Ovary (tissue), 7 donors: ENCODE measurements at regions not wholly inside any gene's neighbourhood (a gene's known extent, or its start where the extent isn't known, plus 50 kb on each side); places are given as distances from the start of the nearest gene placed in this dataset.

Source experiments
- DNase-seq, 5 donors: peaks; one replicate each; pipeline ENCODE4 v3.0.0-alpha.2; 2019 to 2020
- H3K27ac ChIP-seq, 2 donors: fragments of 200-600 bp; one replicate each; pipeline versions ENCODE4 v1.5.1 to v1.8.0; 2019 to 2022
- H3K27me3 ChIP-seq: fragments of 200-600 bp; one replicate; pipeline ENCODE4 v1.8.0; 2022
- H3K36me3 ChIP-seq: fragments of 200-600 bp; sonication (generic); one replicate; pipeline ENCODE4 v1.5.1; 2019
- H3K4me1 ChIP-seq: one replicate; pipeline ENCODE4 v1.8.1; 2013; ENCODE audit warnings: mild to moderate bottlenecking, moderate library complexity; ENCODE audit not compliant: insufficient read depth
- H3K4me3 ChIP-seq: fragments of 200-600 bp; sonication (generic); one replicate; pipeline ENCODE4 v1.5.1; 2017
- H3K9me3 ChIP-seq, 2 donors: fragments of 200-600 bp in 1 of 2; sonication (generic) in 1 of 2; one replicate each; pipeline versions ENCODE4 v1.5.1 to v1.8.1; 2013 to 2019; ENCODE audit warnings: mild to moderate bottlenecking in 1 of 2, moderate library complexity in 1 of 2
- EP300 ChIP-seq: sonication (generic); formaldehyde crosslinking; IDR thresholded peaks from one replicate; pipeline ENCODE4 v1.6.1; 2017; ENCODE audit warnings: antibody characterized with exemption
- POLR2A ChIP-seq: fragments of 450-650 bp; IDR thresholded peaks from one replicate; pipeline ENCODE4 v1.6.1; 2017; ENCODE audit warnings: antibody characterized with exemption, mild to moderate bottlenecking, moderate library complexity
- WGBS, 3 donors: extraction: QIAGEN DNeasy Blood & Tissue Kit in 1 of 3; methylation state at CpG; one replicate each; pipeline versions ENCODE4 v1.1.5 to v1.1.7; 2013 to 2017; 5-methylcytosine and 5-hydroxymethylcytosine counted together
- intact Hi-C, 4 donors: fragments of 100-400 bp; cut with DNase I; formaldehyde crosslinking; loops; one replicate each; pipeline versions ENCODE4 v1.11.0 to v1.15.1; 2022 to 2023
- TF ChIP-seq, protein P1 (sequence below), 3 donors: fragments of 450-650 bp in 2 of 3; fragments of 200-600 bp in 1 of 3; IDR thresholded peaks; one replicate each; pipeline versions ENCODE4 v1.5.1 to v1.8.0; 2016 to 2022; ENCODE audit warnings: antibody characterized with exemption in 3 of 3, mild to moderate bottlenecking in 1 of 3
- donor health status: DM: no; HTN: no; CAD: no; lungs with moderate emphysema.
- donor health status: DM: no; HTN: no; CAD: no.
- donor health status: Bipolar disorder and iron deficiency.
- donor health status: DM: no; HTN: no; CAD: no.
- donor health status: DM: yes; HTN: yes; CAD: no.

DNA sequence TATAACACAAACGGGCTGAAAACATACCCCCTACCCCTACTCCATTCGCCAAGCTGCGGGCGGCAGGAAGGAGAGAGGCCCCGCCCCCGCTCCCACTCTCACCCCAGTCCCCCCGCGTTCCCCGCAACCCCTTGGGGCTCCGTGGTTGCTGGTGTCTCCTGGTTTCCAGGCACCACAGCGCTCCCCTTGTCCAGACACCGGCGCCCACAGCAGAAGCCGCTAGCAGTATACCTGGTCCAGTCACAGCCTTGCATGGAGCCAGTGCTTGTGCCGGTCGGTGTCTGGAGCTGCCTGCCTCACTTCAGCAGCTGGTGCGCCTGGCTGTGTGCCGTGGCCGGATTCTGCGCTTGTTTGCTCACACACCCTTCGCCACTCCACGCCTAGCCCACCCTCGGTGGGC lies 240.5 kb upstream of the DAB2 start:
- Histone ChIP-seq H3K9me3 (no peaks in the 10 kb centered on the region), H3K27ac (no peak overlapping the region), H3K27me3 (no peaks in the 10 kb centered on the region), H3K4me3 (no peak overlapping the region), H3K36me3 (no peaks in the 10 kb centered on the region), H3K4me1 (no peaks in the 10 kb centered on the region)
- 94 to 95% (median 94%) methylated on average over 23 of the region's 23 CpGs for WGBS, 3 donors
- TF ChIP-seq, protein P1, sequence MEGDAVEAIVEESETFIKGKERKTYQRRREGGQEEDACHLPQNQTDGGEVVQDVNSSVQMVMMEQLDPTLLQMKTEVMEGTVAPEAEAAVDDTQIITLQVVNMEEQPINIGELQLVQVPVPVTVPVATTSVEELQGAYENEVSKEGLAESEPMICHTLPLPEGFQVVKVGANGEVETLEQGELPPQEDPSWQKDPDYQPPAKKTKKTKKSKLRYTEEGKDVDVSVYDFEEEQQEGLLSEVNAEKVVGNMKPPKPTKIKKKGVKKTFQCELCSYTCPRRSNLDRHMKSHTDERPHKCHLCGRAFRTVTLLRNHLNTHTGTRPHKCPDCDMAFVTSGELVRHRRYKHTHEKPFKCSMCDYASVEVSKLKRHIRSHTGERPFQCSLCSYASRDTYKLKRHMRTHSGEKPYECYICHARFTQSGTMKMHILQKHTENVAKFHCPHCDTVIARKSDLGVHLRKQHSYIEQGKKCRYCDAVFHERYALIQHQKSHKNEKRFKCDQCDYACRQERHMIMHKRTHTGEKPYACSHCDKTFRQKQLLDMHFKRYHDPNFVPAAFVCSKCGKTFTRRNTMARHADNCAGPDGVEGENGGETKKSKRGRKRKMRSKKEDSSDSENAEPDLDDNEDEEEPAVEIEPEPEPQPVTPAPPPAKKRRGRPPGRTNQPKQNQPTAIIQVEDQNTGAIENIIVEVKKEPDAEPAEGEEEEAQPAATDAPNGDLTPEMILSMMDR (IDR thresholded peaks at IDR 0.05), result no peak
- TF ChIP-seq POLR2A, result no peak
- no peak for TF ChIP-seq EP300
- intact Hi-C loops, result no loop called here
- no peak for DNase-seq

DNA sequence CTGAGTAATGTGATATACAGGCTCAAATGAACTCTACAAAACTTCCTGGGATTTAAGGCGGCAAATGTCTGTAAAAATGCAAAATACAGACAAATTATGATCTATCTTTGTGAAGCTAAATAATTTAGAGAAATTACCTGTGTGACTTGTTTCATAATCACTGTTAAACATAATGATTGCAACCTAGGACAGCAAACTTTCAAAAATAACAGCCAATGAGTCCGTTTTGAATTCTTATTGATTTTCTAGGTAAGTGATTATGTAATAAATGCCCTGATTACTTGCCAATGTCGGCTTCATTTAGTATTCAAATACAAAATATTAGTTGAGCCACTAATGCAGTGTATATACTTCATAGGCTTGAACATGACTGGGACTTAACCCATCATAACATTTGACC lies 238.2 kb upstream of the DAB2 start:
- no peaks in the 10 kb centered on the region for H3K4me1 ChIP-seq
- H3K27me3 ChIP-seq, result no peaks in the 10 kb centered on the region
- H3K36me3 ChIP-seq, result no peaks in the 10 kb centered on the region
- TF ChIP-seq EP300 (no peak), POLR2A (no peak)
- TF ChIP-seq, protein P1 (IDR thresholded peaks at IDR 0.05), result no peak
- no peak for DNase-seq
- H3K9me3 ChIP-seq, result no peaks in the 10 kb centered on the region
- 42 to 81% (median 70%) methylated on average over 3 of the region's 3 CpGs for WGBS, 3 donors
- no peak overlapping the region for H3K27ac ChIP-seq
- no peak overlapping the region for H3K4me3 ChIP-seq
- intact Hi-C loops, result no loop called here

DNA sequence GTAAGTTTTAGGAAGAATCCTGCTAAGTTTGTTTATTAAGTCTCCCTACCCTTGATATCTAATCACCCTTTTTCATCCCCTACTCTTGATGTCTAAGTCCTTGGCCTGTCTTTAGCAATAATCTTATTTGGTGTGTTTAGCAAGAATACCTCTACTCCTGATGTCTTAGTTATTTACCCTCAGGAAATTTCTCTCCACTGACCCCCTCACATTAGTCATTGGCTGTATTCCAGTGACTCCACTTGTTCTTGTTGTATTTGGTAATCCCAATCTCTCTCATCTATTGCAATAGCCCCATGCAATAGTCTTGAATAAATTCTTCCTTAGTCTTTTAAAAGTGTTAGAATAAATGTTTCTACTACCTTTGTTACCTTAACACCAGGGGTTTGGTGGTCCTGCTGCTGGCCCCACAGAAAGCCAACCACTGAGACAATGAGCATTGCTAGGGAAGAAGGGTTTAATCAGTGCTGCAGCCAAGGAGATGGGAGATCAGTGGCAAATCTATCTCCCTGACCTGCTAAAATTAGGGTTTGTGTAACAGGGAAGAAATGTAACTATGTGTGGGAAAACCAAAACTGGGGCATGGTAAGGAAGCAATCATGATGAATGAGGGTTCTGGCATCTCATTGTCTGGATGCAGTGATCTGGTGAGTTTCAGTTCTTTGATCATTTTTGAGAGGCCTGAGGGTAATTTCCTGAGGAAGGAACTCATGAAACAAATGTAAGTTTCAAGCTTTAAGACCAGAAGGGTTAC lies 236.4 kb upstream of the DAB2 start:
- intact Hi-C loops, result no loop called here
- Histone ChIP-seq H3K36me3 (no peaks in the 10 kb centered on the region), H3K27me3 (no peaks in the 10 kb centered on the region), H3K9me3 (no peaks in the 10 kb centered on the region), H3K4me3 (no peak overlapping the region), H3K27ac (no peak overlapping the region), H3K4me1 (no peaks in the 10 kb centered on the region)
- no peak for DNase-seq
- TF ChIP-seq, protein P1 (IDR thresholded peaks at IDR 0.05), result no peak
- TF ChIP-seq POLR2A (no peak), EP300 (no peak)

DNA sequence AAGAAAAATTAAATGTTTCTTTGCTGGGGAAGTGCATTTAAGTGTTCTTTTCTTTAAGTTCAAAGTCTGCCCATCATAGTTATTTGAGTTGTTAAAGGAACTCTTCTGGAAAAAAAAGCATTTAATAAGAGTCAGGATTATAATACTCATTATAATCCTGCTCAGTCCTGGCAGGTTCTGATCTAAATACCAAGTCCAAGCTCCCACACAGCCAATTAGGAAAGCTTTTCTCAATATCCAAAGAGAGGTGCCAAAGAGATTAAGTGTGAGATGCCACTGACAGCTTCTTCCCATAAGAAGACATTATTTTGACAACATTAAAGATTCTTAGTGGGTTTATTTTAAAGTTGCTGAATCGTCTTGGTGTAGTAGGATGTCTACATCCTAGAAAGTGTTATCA lies 235.2 kb upstream of the DAB2 start:
- no peak overlapping the region for H3K4me3 ChIP-seq
- no peaks in the 10 kb centered on the region for H3K9me3 ChIP-seq
- DNase-seq, result no peak
- H3K27ac ChIP-seq, result no peak overlapping the region
- H3K4me1 ChIP-seq, result no peaks in the 10 kb centered on the region
- no peaks in the 10 kb centered on the region for H3K36me3 ChIP-seq
- H3K27me3 ChIP-seq, result no peaks in the 10 kb centered on the region
- TF ChIP-seq, protein P1 (IDR thresholded peaks at IDR 0.05), result no peak
- TF ChIP-seq POLR2A, result no peak
- TF ChIP-seq EP300, result no peak
- WGBS, 3 donors, result 51 to 67% (median 67%) methylated on average over 1 of the region's 1 CpG
- intact Hi-C loops, result no loop called here
